ENCODE measurements at regions not wholly inside any gene's neighbourhood (a gene's known extent, or its start where the extent isn't known, plus 50 kb on each side); places are given as distances from the start of the nearest gene placed in this dataset.

DNA sequence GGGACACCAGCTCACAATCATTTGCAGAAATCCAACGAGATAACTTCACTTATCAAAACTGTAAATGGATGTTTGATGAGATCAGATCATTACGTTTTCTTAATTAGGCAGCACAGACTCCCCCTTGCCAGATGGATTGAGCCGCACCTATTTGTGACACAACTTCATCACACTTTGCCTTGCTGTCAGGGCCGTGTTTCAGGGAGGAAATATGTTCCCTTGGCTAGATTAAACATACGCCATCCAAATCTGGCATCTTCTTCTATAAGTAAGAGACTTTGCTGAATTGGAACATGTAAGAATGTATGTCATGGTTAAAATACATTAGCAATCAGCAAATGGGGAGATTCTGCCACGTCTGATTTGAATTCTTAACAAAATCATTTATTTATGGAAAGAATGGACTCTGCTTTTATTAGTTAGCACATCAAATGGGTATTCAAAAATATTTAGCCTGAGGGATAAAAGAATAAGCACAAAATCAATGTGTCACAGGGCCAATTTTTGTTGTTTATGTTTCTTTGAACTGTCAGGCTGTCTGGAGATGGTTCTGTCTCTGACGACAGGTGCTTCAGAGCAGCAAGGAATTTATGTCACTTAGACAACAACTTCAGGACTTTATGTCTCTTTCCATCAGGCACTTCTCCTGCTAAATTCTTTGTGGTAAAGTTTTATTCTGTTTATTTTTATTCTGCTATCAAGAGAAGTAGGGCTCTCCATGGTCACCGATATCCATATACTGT lies 326.1 kb upstream of the NCAM1 start:
- TF ChIP-seq TAF1 (IDR thresholded peaks at IDR 0.05; ENCODE audit: borderline replicate concordance, insufficient read depth, low read length), result no peak
- no peak for TF ChIP-seq REST (IDR thresholded peaks at IDR 0.05; ENCODE audit: insufficient read depth in 1 of 2, low read depth in 2 of 2, low read length in 2 of 2)
- TF ChIP-seq SIN3A (IDR thresholded peaks at IDR 0.05; ENCODE audit: borderline replicate concordance, insufficient read depth, low read length), result no peak
- no peak for TF ChIP-seq POLR2AphosphoS5 (IDR thresholded peaks at IDR 0.05; ENCODE audit: low read depth, low read length)
- no peak for TF ChIP-seq FOXP2 (optimal IDR thresholded peaks at IDR 0.05; ENCODE audit: borderline replicate concordance, extremely low read depth, extremely low read length, insufficient read depth)
